ENCODE measurements at regions not wholly inside any gene's neighbourhood (a gene's known extent, or its start where the extent isn't known, plus 50 kb on each side); places are given as distances from the start of the nearest gene placed in this dataset.

- TF ChIP-seq SUZ12 (IDR thresholded peaks at IDR 0.05; ENCODE audit: extremely low read depth, insufficient read depth, insufficient read length) (no peak), YY1 (IDR thresholded peaks at IDR 0.05; ENCODE audit: insufficient read depth, insufficient read length) (no peak), ZNF274 (IDR thresholded peaks at IDR 0.05; ENCODE audit: low read depth, low read length) (no peak)
- no peaks in the 10 kb centered on the region for H3K9me3 ChIP-seq (ENCODE audit: insufficient read depth, low read length)
- H3K4me3 ChIP-seq (ENCODE audit: insufficient read length, low read depth) = no peak overlapping the region
- H3K36me3 ChIP-seq (ENCODE audit: insufficient read depth, insufficient read length, low read length) = no peaks in the 10 kb centered on the region
- H3K27me3 ChIP-seq (ENCODE audit: insufficient read depth, insufficient read length) = no peaks in the 10 kb centered on the region
- H3K9ac ChIP-seq (ENCODE audit: insufficient read length, low read depth) = no peak overlapping the region
- DNase-seq (ENCODE audit: low read depth, low spot score) = no peak
- H3K4me1 ChIP-seq (ENCODE audit: insufficient read depth, insufficient read length) = no peaks in the 10 kb centered on the region
Observed at GRCh38 chr5:8013948-8014710, 145.2 kb downstream of the MTRR start.

- H3K36me3 ChIP-seq (ENCODE audit: insufficient read depth, insufficient read length, low read length) = no peaks in the 10 kb centered on the region
- no peak overlapping the region for H3K9ac ChIP-seq (ENCODE audit: insufficient read length, low read depth)
- H3K4me3 ChIP-seq (ENCODE audit: insufficient read length, low read depth) = no peak overlapping the region
- H3K27me3 ChIP-seq (ENCODE audit: insufficient read depth, insufficient read length) = no peaks in the 10 kb centered on the region
- no peaks in the 10 kb centered on the region for H3K4me1 ChIP-seq (ENCODE audit: insufficient read depth, insufficient read length)
- TF ChIP-seq SUZ12 (IDR thresholded peaks at IDR 0.05; ENCODE audit: extremely low read depth, insufficient read depth, insufficient read length) (no peak), YY1 (IDR thresholded peaks at IDR 0.05; ENCODE audit: insufficient read depth, insufficient read length) (no peak), ZNF274 (IDR thresholded peaks at IDR 0.05; ENCODE audit: low read depth, low read length) (no peak)
- DNase-seq (ENCODE audit: low read depth, low spot score) = no peak
- no peaks in the 10 kb centered on the region for H3K9me3 ChIP-seq (ENCODE audit: insufficient read depth, low read length)
Observed at GRCh38 chr5:8019719-8020218, 150.8 kb downstream of the MTRR start.

GRCh38 chr5:8020861-8021514 lies 152.0 kb downstream of the MTRR start:
- no peaks in the 10 kb centered on the region for H3K27me3 ChIP-seq (ENCODE audit: insufficient read depth, insufficient read length)
- TF ChIP-seq SUZ12 (IDR thresholded peaks at IDR 0.05; ENCODE audit: extremely low read depth, insufficient read depth, insufficient read length) (no peak), ZNF274 (IDR thresholded peaks at IDR 0.05; ENCODE audit: low read depth, low read length) (no peak), YY1 (IDR thresholded peaks at IDR 0.05; ENCODE audit: insufficient read depth, insufficient read length) (no peak)
- no peaks in the 10 kb centered on the region for H3K4me1 ChIP-seq (ENCODE audit: insufficient read depth, insufficient read length)
- no peaks in the 10 kb centered on the region for H3K9me3 ChIP-seq (ENCODE audit: insufficient read depth, low read length)
- no peak overlapping the region for H3K9ac ChIP-seq (ENCODE audit: insufficient read length, low read depth)
- H3K36me3 ChIP-seq (ENCODE audit: insufficient read depth, insufficient read length, low read length) = no peaks in the 10 kb centered on the region
- no peak overlapping the region for H3K4me3 ChIP-seq (ENCODE audit: insufficient read length, low read depth)
- no peak for DNase-seq (ENCODE audit: low read depth, low spot score)

- no peaks in the 10 kb centered on the region for H3K36me3 ChIP-seq (ENCODE audit: insufficient read depth, insufficient read length, low read length)
- H3K4me3 ChIP-seq (ENCODE audit: insufficient read length, low read depth) = no peak overlapping the region
- no peak overlapping the region for H3K9ac ChIP-seq (ENCODE audit: insufficient read length, low read depth)
- DNase-seq (ENCODE audit: low read depth, low spot score) = no peak
- H3K9me3 ChIP-seq (ENCODE audit: insufficient read depth, low read length) = no peaks in the 10 kb centered on the region
- no peak for TF ChIP-seq YY1 (IDR thresholded peaks at IDR 0.05; ENCODE audit: insufficient read depth, insufficient read length)
- TF ChIP-seq ZNF274 (IDR thresholded peaks at IDR 0.05; ENCODE audit: low read depth, low read length) = no peak
- no peak for TF ChIP-seq SUZ12 (IDR thresholded peaks at IDR 0.05; ENCODE audit: extremely low read depth, insufficient read depth, insufficient read length)
- no peaks in the 10 kb centered on the region for H3K4me1 ChIP-seq (ENCODE audit: insufficient read depth, insufficient read length)
- H3K27me3 ChIP-seq (ENCODE audit: insufficient read depth, insufficient read length) = no peaks in the 10 kb centered on the region
Observed at GRCh38 chr5:8028243-8028642, 159.3 kb downstream of the MTRR start.

GRCh38 chr5:8033261-8033660 lies 164.3 kb downstream of the MTRR start:
- Histone ChIP-seq H3K36me3 (ENCODE audit: insufficient read depth, insufficient read length, low read length) (no peaks in the 10 kb centered on the region), H3K4me1 (ENCODE audit: insufficient read depth, insufficient read length) (no peaks in the 10 kb centered on the region), H3K4me3 (ENCODE audit: insufficient read length, low read depth) (no peak overlapping the region), H3K27me3 (ENCODE audit: insufficient read depth, insufficient read length) (no peaks in the 10 kb centered on the region), H3K9ac (ENCODE audit: insufficient read length, low read depth) (no peak overlapping the region), H3K9me3 (ENCODE audit: insufficient read depth, low read length) (no peaks in the 10 kb centered on the region)
- TF ChIP-seq ZNF274 (IDR thresholded peaks at IDR 0.05; ENCODE audit: low read depth, low read length) (no peak), YY1 (IDR thresholded peaks at IDR 0.05; ENCODE audit: insufficient read depth, insufficient read length) (no peak), SUZ12 (IDR thresholded peaks at IDR 0.05; ENCODE audit: extremely low read depth, insufficient read depth, insufficient read length) (no peak)
- DNase-seq (ENCODE audit: low read depth, low spot score) = no peak

- no peaks in the 10 kb centered on the region for H3K36me3 ChIP-seq (ENCODE audit: insufficient read depth, insufficient read length, low read length)
- no peak overlapping the region for H3K4me3 ChIP-seq (ENCODE audit: insufficient read length, low read depth)
- H3K27me3 ChIP-seq (ENCODE audit: insufficient read depth, insufficient read length) = no peaks in the 10 kb centered on the region
- no peaks in the 10 kb centered on the region for H3K4me1 ChIP-seq (ENCODE audit: insufficient read depth, insufficient read length)
- H3K9me3 ChIP-seq (ENCODE audit: insufficient read depth, low read length) = no peaks in the 10 kb centered on the region
- no peak for DNase-seq (ENCODE audit: low read depth, low spot score)
- no peak overlapping the region for H3K9ac ChIP-seq (ENCODE audit: insufficient read length, low read depth)
- TF ChIP-seq SUZ12 (IDR thresholded peaks at IDR 0.05; ENCODE audit: extremely low read depth, insufficient read depth, insufficient read length) = no peak
- no peak for TF ChIP-seq YY1 (IDR thresholded peaks at IDR 0.05; ENCODE audit: insufficient read depth, insufficient read length)
- TF ChIP-seq ZNF274 (IDR thresholded peaks at IDR 0.05; ENCODE audit: low read depth, low read length) = no peak
Observed at GRCh38 chr5:8034852-8035251, 165.9 kb downstream of the MTRR start.

- no peak overlapping the region for H3K9ac ChIP-seq (ENCODE audit: insufficient read length, low read depth)
- TF ChIP-seq YY1 (IDR thresholded peaks at IDR 0.05; ENCODE audit: insufficient read depth, insufficient read length) = no peak
- no peak for TF ChIP-seq ZNF274 (IDR thresholded peaks at IDR 0.05; ENCODE audit: low read depth, low read length)
- TF ChIP-seq SUZ12 (IDR thresholded peaks at IDR 0.05; ENCODE audit: extremely low read depth, insufficient read depth, insufficient read length) = no peak
- no peaks in the 10 kb centered on the region for H3K36me3 ChIP-seq (ENCODE audit: insufficient read depth, insufficient read length, low read length)
- DNase-seq (ENCODE audit: low read depth, low spot score) = no peak
- no peaks in the 10 kb centered on the region; the same call in 1 of the 2 replicates for H3K9me3 ChIP-seq (ENCODE audit: insufficient read depth, low read length)
- no peaks in the 10 kb centered on the region for H3K27me3 ChIP-seq (ENCODE audit: insufficient read depth, insufficient read length)
- H3K4me3 ChIP-seq (ENCODE audit: insufficient read length, low read depth) = no peak overlapping the region
- peaks cover 2% of the 10 kb centered on the region for H3K4me1 ChIP-seq (ENCODE audit: insufficient read depth, insufficient read length)
Observed at GRCh38 chr5:8048920-8049319, 180.0 kb downstream of the MTRR start.
